Activated CD8-positive, alpha-beta T cell treated with anti-CD3 and anti-CD28 coated beads for 36 hours (primary cell): ENCODE measurements at regions not wholly inside any gene's neighbourhood (a gene's known extent, or its start where the extent isn't known, plus 50 kb on each side); places are given as distances from the start of the nearest gene placed in this dataset.

Source experiments
- ATAC-seq: fragments of 200-7000 bp; cut with Tn5 transposase; one replicate; pipeline ENCODE4 v1.10.0; 2021; ENCODE audit warnings: mild to moderate bottlenecking, moderate library complexity
- CTCF ChIA-PET: fragments of 350-600 bp; sonication (Branson Sonifier 250); formaldehyde crosslinking; loops from one replicate; lab custom pipeline; 2021; ENCODE audit warnings: antibody characterized with exemption; lab: Charles Lee
- POLR2A ChIA-PET: fragments of 350-600 bp; sonication (Branson Sonifier 250); formaldehyde crosslinking; loops from one replicate; lab custom pipeline; 2021; ENCODE audit warnings: antibody characterized with exemption; lab: Charles Lee
- DNase-seq: peaks from one replicate; pipeline ENCODE4 v3.0.0-alpha.2; 2020
- H3K27ac Mint-ChIP-seq: one replicate; pipeline ENCODE4 v1.8.0; 2021; ENCODE audit warnings: mild to moderate bottlenecking, mixed read lengths
- H3K27me3 Mint-ChIP-seq: one replicate; pipeline ENCODE4 v1.8.0; 2021; ENCODE audit warnings: mixed read lengths
- H3K36me3 Mint-ChIP-seq: one replicate; pipeline ENCODE4 v1.8.0; 2021; ENCODE audit warnings: low read depth, mixed read lengths
- H3K4me1 Mint-ChIP-seq: one replicate; pipeline ENCODE4 v1.8.0; 2021; ENCODE audit warnings: low read depth, mixed read lengths
- H3K4me3 Mint-ChIP-seq: one replicate; pipeline ENCODE4 v1.8.0; 2021; ENCODE audit warnings: mild to moderate bottlenecking, moderate library complexity, mixed read lengths
- H3K9me3 Mint-ChIP-seq: one replicate; pipeline ENCODE4 v1.8.0; 2021; ENCODE audit warnings: mixed read lengths
- intact Hi-C: fragments of 100-400 bp; cut with micrococcal nuclease; formaldehyde crosslinking; loops from one replicate; pipeline ENCODE4 v1.10.0; 2022
- TF ChIP-seq, protein P1 (sequence below): fragments of 200-600 bp; IDR thresholded peaks from one replicate; pipeline ENCODE4 v1.8.0; 2022; ENCODE audit warnings: antibody characterized with exemption, mild to moderate bottlenecking

DNA sequence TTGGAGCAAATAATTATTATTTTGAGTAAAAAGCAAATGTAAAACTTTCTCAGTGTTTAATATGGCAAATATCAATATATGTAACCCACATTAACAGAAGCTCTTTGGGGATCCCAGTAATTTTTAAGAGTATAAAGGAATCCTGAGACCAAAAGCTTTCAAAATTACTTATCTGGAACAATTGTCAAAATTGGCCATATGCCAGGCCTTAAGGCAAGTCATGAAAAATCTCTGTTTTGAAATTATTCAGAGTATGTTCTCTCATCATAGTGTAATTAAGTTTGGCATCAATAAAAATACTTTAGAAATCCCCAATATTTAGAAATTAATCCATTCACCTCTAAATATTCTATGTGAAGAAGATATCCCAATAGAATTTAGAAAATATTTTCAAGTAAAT lies 225.3 kb upstream of the ARL4C start:
- ChIA-PET CTCF (no interaction called here), POLR2A (no interaction called here)
- DNase-seq (no peak), ATAC-seq (no peak)
- Mint-ChIP-seq H3K36me3 (no peaks in the 10 kb centered on the region), H3K27me3 (peaks cover 6% of the 10 kb centered on the region), H3K4me3 (no peak overlapping the region), H3K9me3 (no peaks in the 10 kb centered on the region), H3K4me1 (no peaks in the 10 kb centered on the region), H3K27ac (no peak overlapping the region)
- intact Hi-C loops: no loop called here
- TF ChIP-seq, protein P1, sequence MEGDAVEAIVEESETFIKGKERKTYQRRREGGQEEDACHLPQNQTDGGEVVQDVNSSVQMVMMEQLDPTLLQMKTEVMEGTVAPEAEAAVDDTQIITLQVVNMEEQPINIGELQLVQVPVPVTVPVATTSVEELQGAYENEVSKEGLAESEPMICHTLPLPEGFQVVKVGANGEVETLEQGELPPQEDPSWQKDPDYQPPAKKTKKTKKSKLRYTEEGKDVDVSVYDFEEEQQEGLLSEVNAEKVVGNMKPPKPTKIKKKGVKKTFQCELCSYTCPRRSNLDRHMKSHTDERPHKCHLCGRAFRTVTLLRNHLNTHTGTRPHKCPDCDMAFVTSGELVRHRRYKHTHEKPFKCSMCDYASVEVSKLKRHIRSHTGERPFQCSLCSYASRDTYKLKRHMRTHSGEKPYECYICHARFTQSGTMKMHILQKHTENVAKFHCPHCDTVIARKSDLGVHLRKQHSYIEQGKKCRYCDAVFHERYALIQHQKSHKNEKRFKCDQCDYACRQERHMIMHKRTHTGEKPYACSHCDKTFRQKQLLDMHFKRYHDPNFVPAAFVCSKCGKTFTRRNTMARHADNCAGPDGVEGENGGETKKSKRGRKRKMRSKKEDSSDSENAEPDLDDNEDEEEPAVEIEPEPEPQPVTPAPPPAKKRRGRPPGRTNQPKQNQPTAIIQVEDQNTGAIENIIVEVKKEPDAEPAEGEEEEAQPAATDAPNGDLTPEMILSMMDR: no peak

- TF ChIP-seq, protein P1: no peak
- no peak for DNase-seq
- ATAC-seq: no peak
- no peak overlapping the region for H3K4me3 Mint-ChIP-seq
- H3K9me3 Mint-ChIP-seq: no peaks in the 10 kb centered on the region
- H3K27ac Mint-ChIP-seq: no peak overlapping the region
- CTCF ChIA-PET: no interaction called here
- no peaks in the 10 kb centered on the region for H3K36me3 Mint-ChIP-seq
- intact Hi-C loops: no loop called here
- H3K27me3 Mint-ChIP-seq: peaks cover 2% of the 10 kb centered on the region
- POLR2A ChIA-PET: no interaction called here
- no peaks in the 10 kb centered on the region for H3K4me1 Mint-ChIP-seq
Observed at GRCh38 chr2:234719116-234719716, 222.3 kb upstream of the ARL4C start.

GRCh38 chr2:234716271-234716670 lies 219.4 kb upstream of the ARL4C start:
- H3K4me3 Mint-ChIP-seq: no peak overlapping the region
- H3K27ac Mint-ChIP-seq: no peak overlapping the region
- intact Hi-C loops: no loop called here
- no peak for ATAC-seq
- CTCF ChIA-PET: no interaction called here
- no peak for DNase-seq
- H3K36me3 Mint-ChIP-seq: no peaks in the 10 kb centered on the region
- POLR2A ChIA-PET: no interaction called here
- H3K4me1 Mint-ChIP-seq: no peaks in the 10 kb centered on the region
- no peaks in the 10 kb centered on the region for H3K9me3 Mint-ChIP-seq
- H3K27me3 Mint-ChIP-seq: peaks cover 7% of the 10 kb centered on the region
- TF ChIP-seq, protein P1: no peak

DNA sequence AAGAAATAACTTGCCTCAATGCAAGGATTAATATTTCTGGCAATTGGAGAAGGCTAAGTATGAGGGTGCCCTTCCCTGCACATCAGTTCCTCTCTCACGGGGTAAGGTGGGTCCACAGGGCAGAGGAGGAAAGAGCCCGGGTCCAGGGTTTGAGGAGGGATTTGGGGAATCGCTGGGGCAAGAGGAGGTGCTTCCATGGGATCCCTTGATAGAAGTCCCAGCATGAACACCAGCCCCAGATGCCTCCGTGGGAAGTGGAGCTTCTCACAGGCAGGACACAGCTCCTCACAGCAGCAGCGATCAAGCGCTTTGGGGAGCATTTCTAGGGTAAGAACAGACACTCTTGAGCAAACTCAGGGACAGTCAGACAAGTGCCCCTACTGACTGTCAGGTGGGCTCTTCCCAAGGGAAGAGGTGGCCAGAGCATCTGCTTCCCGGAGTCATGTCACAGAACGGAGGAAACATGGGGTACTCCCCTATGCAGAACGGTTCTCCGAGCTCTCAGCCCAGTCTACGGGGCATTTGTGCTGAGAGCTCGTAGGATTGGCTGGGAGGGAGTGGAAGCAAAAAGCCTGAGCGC lies 218.9 kb upstream of the ARL4C start:
- Mint-ChIP-seq H3K27me3 (peaks cover 7% of the 10 kb centered on the region), H3K27ac (no peak overlapping the region), H3K4me3 (no peak overlapping the region), H3K9me3 (no peaks in the 10 kb centered on the region), H3K4me1 (no peaks in the 10 kb centered on the region), H3K36me3 (no peaks in the 10 kb centered on the region)
- ChIA-PET POLR2A (no interaction called here), CTCF (no interaction called here)
- DNase-seq (no peak), ATAC-seq (no peak)
- TF ChIP-seq, protein P1: no peak
- intact Hi-C loops: no loop called here

DNA sequence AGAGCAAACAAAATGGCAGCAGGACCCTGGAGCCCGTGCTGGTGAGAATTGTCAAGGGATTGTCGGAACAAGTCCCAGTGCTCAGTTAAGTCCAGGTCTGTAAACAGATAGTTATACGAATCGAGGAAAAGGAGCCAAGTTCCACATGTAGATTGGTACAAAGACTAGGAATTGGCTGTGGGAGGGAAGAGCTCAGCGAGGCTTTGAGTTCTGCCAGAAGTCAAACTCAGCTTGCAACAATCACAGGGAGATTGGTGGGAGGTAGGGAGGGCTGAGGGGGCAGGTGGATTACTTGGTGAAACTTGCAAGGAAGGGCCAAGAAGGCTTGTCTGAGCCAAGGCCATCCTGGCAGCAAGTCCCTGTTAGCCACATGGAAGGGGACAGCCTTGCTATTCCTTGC lies 217.8 kb upstream of the ARL4C start:
- ATAC-seq (no peak), DNase-seq (no peak)
- H3K9me3 Mint-ChIP-seq: no peaks in the 10 kb centered on the region
- no peaks in the 10 kb centered on the region for H3K36me3 Mint-ChIP-seq
- POLR2A ChIA-PET: no interaction called here
- H3K4me3 Mint-ChIP-seq: no peak overlapping the region
- no peak overlapping the region for H3K27ac Mint-ChIP-seq
- H3K4me1 Mint-ChIP-seq: no peaks in the 10 kb centered on the region
- H3K27me3 Mint-ChIP-seq: peaks cover 10% of the 10 kb centered on the region
- TF ChIP-seq, protein P1: no peak
- intact Hi-C loops: no loop called here
- CTCF ChIA-PET: no interaction called here
